ENCODE measurements at regions not wholly inside any gene's neighbourhood (a gene's known extent, or its start where the extent isn't known, plus 50 kb on each side); places are given as distances from the start of the nearest gene placed in this dataset.
"Not testable (repeated sequence)": the region's sequence is repeated elsewhere in the genome, so short reads cannot be mapped to it uniquely, and the experiment has no call there.

GRCh38 chr11:41714101-41714500 lies 254.6 kb upstream of the LRRC4C start:
- peak; percentile 53 for DNase-seq

- DNase-seq = no peak
Observed at GRCh38 chr11:41716862-41717261, 257.4 kb upstream of the LRRC4C start.

GRCh38 chr11:41720761-41721160 lies 261.3 kb upstream of the LRRC4C start:
- no peak for DNase-seq

GRCh38 chr11:41728161-41728560 lies 268.7 kb upstream of the LRRC4C start:
- not testable (repeated sequence) for DNase-seq

GRCh38 chr11:41775296-41775695 lies 315.8 kb upstream of the LRRC4C start:
- DNase-seq = no peak

- DNase-seq = no peak
Observed at GRCh38 chr11:41779401-41779960, 320.0 kb upstream of the LRRC4C start.

- no peak for DNase-seq
Observed at GRCh38 chr11:41781441-41781840, 322.0 kb upstream of the LRRC4C start.

- DNase-seq = peak; percentile 31
Observed at GRCh38 chr11:41784513-41785335, 325.3 kb upstream of the LRRC4C start.

- no peak for DNase-seq
Observed at GRCh38 chr11:41786087-41786486, 326.6 kb upstream of the LRRC4C start.

- DNase-seq = no peak
Observed at GRCh38 chr11:41788177-41788576, 328.7 kb upstream of the LRRC4C start.

GRCh38 chr11:41789376-41789775 lies 329.9 kb upstream of the LRRC4C start:
- DNase-seq = no peak

- no peak for DNase-seq
Observed at GRCh38 chr11:41795004-41795403, 335.6 kb upstream of the LRRC4C start.

GRCh38 chr11:41799754-41800153 lies 340.3 kb upstream of the LRRC4C start:
- DNase-seq = no peak

GRCh38 chr11:41803895-41804294 lies 344.4 kb upstream of the LRRC4C start:
- DNase-seq = peak; percentile 56

- no peak for DNase-seq
Observed at GRCh38 chr11:41816396-41816795, 356.9 kb upstream of the LRRC4C start.

GRCh38 chr11:41824287-41824686 lies 364.8 kb upstream of the LRRC4C start:
- DNase-seq = not testable (repeated sequence)

GRCh38 chr11:41826085-41826484 lies 366.6 kb upstream of the LRRC4C start:
- DNase-seq = no peak

- DNase-seq = peak; percentile 75
Observed at GRCh38 chr11:41836431-41836830, 377.0 kb upstream of the LRRC4C start.

GRCh38 chr11:41842673-41843072 lies 383.2 kb upstream of the LRRC4C start:
- no peak for DNase-seq

GRCh38 chr11:41845066-41845465 lies 385.6 kb upstream of the LRRC4C start:
- no peak for DNase-seq

GRCh38 chr11:41848349-41848748 lies 388.9 kb upstream of the LRRC4C start:
- no peak for DNase-seq

GRCh38 chr11:41849250-41849649 lies 389.8 kb upstream of the LRRC4C start:
- no peak for DNase-seq

GRCh38 chr11:41851743-41852142 lies 392.3 kb upstream of the LRRC4C start:
- no peak for DNase-seq

GRCh38 chr11:41861838-41862237 lies 402.4 kb upstream of the LRRC4C start:
- no peak for DNase-seq

- DNase-seq = peak; percentile 71
Observed at GRCh38 chr11:41866525-41866924, 407.1 kb upstream of the LRRC4C start.
